ENCODE measurements at regions not wholly inside any gene's neighbourhood (a gene's known extent, or its start where the extent isn't known, plus 50 kb on each side); places are given as distances from the start of the nearest gene placed in this dataset.
"Not testable (repeated sequence)": the region's sequence is repeated elsewhere in the genome, so short reads cannot be mapped to it uniquely, and the experiment has no call there.

DNA sequence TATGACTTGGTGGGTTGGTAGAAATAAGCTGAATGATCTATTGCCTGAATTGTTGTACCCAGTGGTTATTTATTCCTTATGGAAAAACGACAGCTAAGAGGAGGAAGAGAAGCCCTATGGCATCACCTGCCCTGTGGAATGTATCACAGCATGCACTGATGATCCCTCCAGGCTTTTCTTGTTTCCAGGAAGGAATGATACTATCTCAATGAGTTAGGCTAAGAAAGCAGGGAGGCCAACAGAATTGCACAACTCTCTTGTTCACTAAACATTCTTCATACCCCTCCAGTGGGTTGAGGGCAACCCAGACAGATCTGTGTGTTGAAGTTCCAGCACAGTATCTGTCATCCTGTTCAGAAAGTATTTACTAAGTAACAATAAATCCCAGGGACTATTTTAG, 1001.7 kb upstream of the GYPC start:
- no peaks in the 10 kb centered on the region for H4K20me1 ChIP-seq (ENCODE audit: insufficient read depth, low read length)
- H3K27ac ChIP-seq (ENCODE audit: low read depth, low read length, poor library complexity, severe bottlenecking): no peak overlapping the region
- H3K9ac ChIP-seq (ENCODE audit: low read length): no peak overlapping the region
- H3K79me2 ChIP-seq (ENCODE audit: insufficient read depth, low read length): no peaks in the 10 kb centered on the region
- H3K9me3 ChIP-seq (ENCODE audit: low read length): no peaks in the 10 kb centered on the region
- H3K9me2 ChIP-seq (ENCODE audit: low read depth, low read length): no peaks in the 10 kb centered on the region
- H3K27me3 ChIP-seq (ENCODE audit: insufficient read depth, low read length): no peaks in the 10 kb centered on the region
- H3K36me3 ChIP-seq (ENCODE audit: insufficient read depth, low read length): no peaks in the 10 kb centered on the region
- H3K4me1 ChIP-seq (ENCODE audit: insufficient read depth, low read length, severe bottlenecking): no peaks in the 10 kb centered on the region
- no peaks in the 10 kb centered on the region for H3F3A ChIP-seq (ENCODE audit: insufficient read depth, low read length)
- H3K4me2 ChIP-seq (ENCODE audit: low read length): no peak overlapping the region
- H2AFZ ChIP-seq (ENCODE audit: low read length): no peak overlapping the region
- TF ChIP-seq CTCF (IDR thresholded peaks at IDR 0.05; ENCODE audit: low read length) (no peak), EZH2 (IDR thresholded peaks at IDR 0.05; ENCODE audit: borderline replicate concordance, low read length) (no peak)
- H3K4me3 ChIP-seq (ENCODE audit: low read depth, low read length, poor library complexity, severe bottlenecking): no peak overlapping the region

DNA sequence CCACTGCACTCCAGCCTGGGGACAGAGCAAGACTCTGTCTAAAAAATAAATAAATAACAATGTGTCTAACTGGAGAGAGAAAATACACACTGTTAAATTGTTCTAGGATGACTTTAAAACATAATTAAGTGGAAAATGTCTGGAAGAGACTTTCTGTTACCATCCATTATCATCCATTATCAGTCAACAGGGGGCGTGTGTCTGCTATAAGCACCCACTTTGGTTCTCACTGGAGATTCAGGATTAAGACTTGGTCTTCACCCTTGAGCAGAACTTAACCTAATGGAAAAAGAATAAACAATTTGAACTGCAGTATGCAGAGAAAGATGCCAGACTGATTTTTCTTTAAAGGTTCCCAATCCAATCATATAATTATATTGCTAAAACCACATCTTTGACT, 999.8 kb upstream of the GYPC start:
- no peak overlapping the region for H3K4me3 ChIP-seq (ENCODE audit: low read depth, low read length, poor library complexity, severe bottlenecking)
- no peak overlapping the region for H3K4me2 ChIP-seq (ENCODE audit: low read length)
- no peaks in the 10 kb centered on the region for H3F3A ChIP-seq (ENCODE audit: insufficient read depth, low read length)
- no peaks in the 10 kb centered on the region for H4K20me1 ChIP-seq (ENCODE audit: insufficient read depth, low read length)
- no peaks in the 10 kb centered on the region for H3K79me2 ChIP-seq (ENCODE audit: insufficient read depth, low read length)
- no peak overlapping the region for H3K27ac ChIP-seq (ENCODE audit: low read depth, low read length, poor library complexity, severe bottlenecking)
- no peak overlapping the region for H2AFZ ChIP-seq (ENCODE audit: low read length)
- H3K4me1 ChIP-seq (ENCODE audit: insufficient read depth, low read length, severe bottlenecking): no peaks in the 10 kb centered on the region
- no peak overlapping the region for H3K9ac ChIP-seq (ENCODE audit: low read length)
- H3K36me3 ChIP-seq (ENCODE audit: insufficient read depth, low read length): no peaks in the 10 kb centered on the region
- H3K9me2 ChIP-seq (ENCODE audit: low read depth, low read length): no peaks in the 10 kb centered on the region
- no peaks in the 10 kb centered on the region for H3K9me3 ChIP-seq (ENCODE audit: low read length)
- H3K27me3 ChIP-seq (ENCODE audit: insufficient read depth, low read length): no peaks in the 10 kb centered on the region
- TF ChIP-seq EZH2 (IDR thresholded peaks at IDR 0.05; ENCODE audit: borderline replicate concordance, low read length): no peak
- TF ChIP-seq CTCF (IDR thresholded peaks at IDR 0.05; ENCODE audit: low read length): peak; percentile 22; the same call in 1 of the 2 replicates

- H3F3A ChIP-seq (ENCODE audit: insufficient read depth, low read length): no peaks in the 10 kb centered on the region
- no peak overlapping the region for H3K27ac ChIP-seq (ENCODE audit: low read depth, low read length, poor library complexity, severe bottlenecking)
- TF ChIP-seq CTCF (IDR thresholded peaks at IDR 0.05; ENCODE audit: low read length) (no peak), EZH2 (IDR thresholded peaks at IDR 0.05; ENCODE audit: borderline replicate concordance, low read length) (no peak)
- H3K9ac ChIP-seq (ENCODE audit: low read length): no peak overlapping the region
- H3K27me3 ChIP-seq (ENCODE audit: insufficient read depth, low read length): no peaks in the 10 kb centered on the region
- H3K4me3 ChIP-seq (ENCODE audit: low read depth, low read length, poor library complexity, severe bottlenecking): no peak overlapping the region
- no peaks in the 10 kb centered on the region for H3K9me2 ChIP-seq (ENCODE audit: low read depth, low read length)
- H3K4me2 ChIP-seq (ENCODE audit: low read length): no peak overlapping the region
- no peaks in the 10 kb centered on the region for H4K20me1 ChIP-seq (ENCODE audit: insufficient read depth, low read length)
- H2AFZ ChIP-seq (ENCODE audit: low read length): no peak overlapping the region
- H3K4me1 ChIP-seq (ENCODE audit: insufficient read depth, low read length, severe bottlenecking): no peaks in the 10 kb centered on the region
- H3K36me3 ChIP-seq (ENCODE audit: insufficient read depth, low read length): no peaks in the 10 kb centered on the region
- no peaks in the 10 kb centered on the region for H3K79me2 ChIP-seq (ENCODE audit: insufficient read depth, low read length)
- H3K9me3 ChIP-seq (ENCODE audit: low read length): no peaks in the 10 kb centered on the region
Measured at GRCh38 chr2:125658583-125658982, 997.4 kb upstream of the GYPC start.

- H3K27me3 ChIP-seq (ENCODE audit: insufficient read depth, low read length); H2AFZ ChIP-seq (ENCODE audit: low read length); H3K9me2 ChIP-seq (ENCODE audit: low read depth, low read length); H3K36me3 ChIP-seq (ENCODE audit: insufficient read depth, low read length); H3K79me2 ChIP-seq (ENCODE audit: insufficient read depth, low read length); H4K20me1 ChIP-seq (ENCODE audit: insufficient read depth, low read length); H3F3A ChIP-seq (ENCODE audit: insufficient read depth, low read length); H3K4me3 ChIP-seq (ENCODE audit: low read depth, low read length, poor library complexity, severe bottlenecking); H3K4me2 ChIP-seq (ENCODE audit: low read length); H3K9me3 ChIP-seq (ENCODE audit: low read length); H3K4me1 ChIP-seq (ENCODE audit: insufficient read depth, low read length, severe bottlenecking); H3K27ac ChIP-seq (ENCODE audit: low read depth, low read length, poor library complexity, severe bottlenecking); H3K9ac ChIP-seq (ENCODE audit: low read length): not testable (repeated sequence)
Measured at GRCh38 chr2:125660369-125660768, 995.6 kb upstream of the GYPC start.
